ENCODE measurements at regions not wholly inside any gene's neighbourhood (a gene's known extent, or its start where the extent isn't known, plus 50 kb on each side); places are given as distances from the start of the nearest gene placed in this dataset.
A peak's percentile ranks its signal among the peaks of the same experiment; 100 is the strongest.

- TF ChIP-seq, protein P1, sequence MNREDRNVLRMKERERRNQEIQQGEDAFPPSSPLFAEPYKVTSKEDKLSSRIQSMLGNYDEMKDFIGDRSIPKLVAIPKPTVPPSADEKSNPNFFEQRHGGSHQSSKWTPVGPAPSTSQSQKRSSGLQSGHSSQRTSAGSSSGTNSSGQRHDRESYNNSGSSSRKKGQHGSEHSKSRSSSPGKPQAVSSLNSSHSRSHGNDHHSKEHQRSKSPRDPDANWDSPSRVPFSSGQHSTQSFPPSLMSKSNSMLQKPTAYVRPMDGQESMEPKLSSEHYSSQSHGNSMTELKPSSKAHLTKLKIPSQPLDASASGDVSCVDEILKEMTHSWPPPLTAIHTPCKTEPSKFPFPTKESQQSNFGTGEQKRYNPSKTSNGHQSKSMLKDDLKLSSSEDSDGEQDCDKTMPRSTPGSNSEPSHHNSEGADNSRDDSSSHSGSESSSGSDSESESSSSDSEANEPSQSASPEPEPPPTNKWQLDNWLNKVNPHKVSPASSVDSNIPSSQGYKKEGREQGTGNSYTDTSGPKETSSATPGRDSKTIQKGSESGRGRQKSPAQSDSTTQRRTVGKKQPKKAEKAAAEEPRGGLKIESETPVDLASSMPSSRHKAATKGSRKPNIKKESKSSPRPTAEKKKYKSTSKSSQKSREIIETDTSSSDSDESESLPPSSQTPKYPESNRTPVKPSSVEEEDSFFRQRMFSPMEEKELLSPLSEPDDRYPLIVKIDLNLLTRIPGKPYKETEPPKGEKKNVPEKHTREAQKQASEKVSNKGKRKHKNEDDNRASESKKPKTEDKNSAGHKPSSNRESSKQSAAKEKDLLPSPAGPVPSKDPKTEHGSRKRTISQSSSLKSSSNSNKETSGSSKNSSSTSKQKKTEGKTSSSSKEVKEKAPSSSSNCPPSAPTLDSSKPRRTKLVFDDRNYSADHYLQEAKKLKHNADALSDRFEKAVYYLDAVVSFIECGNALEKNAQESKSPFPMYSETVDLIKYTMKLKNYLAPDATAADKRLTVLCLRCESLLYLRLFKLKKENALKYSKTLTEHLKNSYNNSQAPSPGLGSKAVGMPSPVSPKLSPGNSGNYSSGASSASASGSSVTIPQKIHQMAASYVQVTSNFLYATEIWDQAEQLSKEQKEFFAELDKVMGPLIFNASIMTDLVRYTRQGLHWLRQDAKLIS (CRISPR knock-in tag; IDR thresholded peaks at IDR 0.05), result no peak
- TF ChIP-seq TCF7L2 (IDR thresholded peaks at IDR 0.05; ENCODE audit: low read depth, low read length) (no peak), REL (CRISPR knock-in tag; conservative IDR thresholded peaks at IDR 0.05) (no peak), NR1H2 (CRISPR knock-in tag; IDR thresholded peaks at IDR 0.05; ENCODE audit: borderline replicate concordance, low read depth) (no peak), ZNF468 (CRISPR knock-in tag; IDR thresholded peaks at IDR 0.05) (no peak), ZNF34 (CRISPR knock-in tag; IDR thresholded peaks at IDR 0.05; ENCODE audit: borderline replicate concordance) (no peak), ZNF552 (CRISPR knock-in tag; IDR thresholded peaks at IDR 0.05; ENCODE audit: borderline replicate concordance) (no peak), TERF1 (CRISPR knock-in tag; IDR thresholded peaks at IDR 0.05) (no peak), NFE2L1 (CRISPR knock-in tag; IDR thresholded peaks at IDR 0.05; ENCODE audit: borderline replicate concordance) (no peak), ONECUT2 (CRISPR knock-in tag; IDR thresholded peaks at IDR 0.05) (0 out of 2 replicates have a peak, but pooled peaks have one; percentile 2), RXRA (CRISPR knock-in tag; IDR thresholded peaks at IDR 0.05) (no peak), SRSF1 (optimal IDR thresholded peaks at IDR 0.05; ENCODE audit: low read depth, low read length) (no peak), CBFB (CRISPR knock-in tag; IDR thresholded peaks at IDR 0.05) (no peak), IRX3 (CRISPR knock-in tag; IDR thresholded peaks at IDR 0.05; ENCODE audit: borderline replicate concordance, low read depth) (no peak), NFATC3 (CRISPR knock-in tag; IDR thresholded peaks at IDR 0.05) (no peak), RFX1 (IDR thresholded peaks at IDR 0.05) (no peak), POGZ (CRISPR knock-in tag; IDR thresholded peaks at IDR 0.05) (no peak), ZNF7 (CRISPR knock-in tag; IDR thresholded peaks at IDR 0.05) (no peak)
- TF ChIP-seq, protein P2, sequence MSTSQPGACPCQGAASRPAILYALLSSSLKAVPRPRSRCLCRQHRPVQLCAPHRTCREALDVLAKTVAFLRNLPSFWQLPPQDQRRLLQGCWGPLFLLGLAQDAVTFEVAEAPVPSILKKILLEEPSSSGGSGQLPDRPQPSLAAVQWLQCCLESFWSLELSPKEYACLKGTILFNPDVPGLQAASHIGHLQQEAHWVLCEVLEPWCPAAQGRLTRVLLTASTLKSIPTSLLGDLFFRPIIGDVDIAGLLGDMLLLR (CRISPR knock-in tag; IDR thresholded peaks at IDR 0.05), result no peak
- TF ChIP-seq, protein P3, sequence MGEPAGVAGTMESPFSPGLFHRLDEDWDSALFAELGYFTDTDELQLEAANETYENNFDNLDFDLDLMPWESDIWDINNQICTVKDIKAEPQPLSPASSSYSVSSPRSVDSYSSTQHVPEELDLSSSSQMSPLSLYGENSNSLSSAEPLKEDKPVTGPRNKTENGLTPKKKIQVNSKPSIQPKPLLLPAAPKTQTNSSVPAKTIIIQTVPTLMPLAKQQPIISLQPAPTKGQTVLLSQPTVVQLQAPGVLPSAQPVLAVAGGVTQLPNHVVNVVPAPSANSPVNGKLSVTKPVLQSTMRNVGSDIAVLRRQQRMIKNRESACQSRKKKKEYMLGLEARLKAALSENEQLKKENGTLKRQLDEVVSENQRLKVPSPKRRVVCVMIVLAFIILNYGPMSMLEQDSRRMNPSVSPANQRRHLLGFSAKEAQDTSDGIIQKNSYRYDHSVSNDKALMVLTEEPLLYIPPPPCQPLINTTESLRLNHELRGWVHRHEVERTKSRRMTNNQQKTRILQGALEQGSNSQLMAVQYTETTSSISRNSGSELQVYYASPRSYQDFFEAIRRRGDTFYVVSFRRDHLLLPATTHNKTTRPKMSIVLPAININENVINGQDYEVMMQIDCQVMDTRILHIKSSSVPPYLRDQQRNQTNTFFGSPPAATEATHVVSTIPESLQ (CRISPR knock-in tag; conservative IDR thresholded peaks at IDR 0.05), result no peak
- TF ChIP-seq, protein P4, sequence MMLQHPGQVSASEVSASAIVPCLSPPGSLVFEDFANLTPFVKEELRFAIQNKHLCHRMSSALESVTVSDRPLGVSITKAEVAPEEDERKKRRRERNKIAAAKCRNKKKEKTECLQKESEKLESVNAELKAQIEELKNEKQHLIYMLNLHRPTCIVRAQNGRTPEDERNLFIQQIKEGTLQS (CRISPR knock-in tag; IDR thresholded peaks at IDR 0.05), result no peak
- TF ChIP-seq, protein P5, sequence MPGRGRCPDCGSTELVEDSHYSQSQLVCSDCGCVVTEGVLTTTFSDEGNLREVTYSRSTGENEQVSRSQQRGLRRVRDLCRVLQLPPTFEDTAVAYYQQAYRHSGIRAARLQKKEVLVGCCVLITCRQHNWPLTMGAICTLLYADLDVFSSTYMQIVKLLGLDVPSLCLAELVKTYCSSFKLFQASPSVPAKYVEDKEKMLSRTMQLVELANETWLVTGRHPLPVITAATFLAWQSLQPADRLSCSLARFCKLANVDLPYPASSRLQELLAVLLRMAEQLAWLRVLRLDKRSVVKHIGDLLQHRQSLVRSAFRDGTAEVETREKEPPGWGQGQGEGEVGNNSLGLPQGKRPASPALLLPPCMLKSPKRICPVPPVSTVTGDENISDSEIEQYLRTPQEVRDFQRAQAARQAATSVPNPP (CRISPR knock-in tag; IDR thresholded peaks at IDR 0.05), result no peak
Observed at GRCh38 chr14:36373982-36374673, 53.7 kb upstream of the MBIP start (continued).

Measured in HepG2 (cell line).